ENCODE measurements at regions not wholly inside any gene's neighbourhood (a gene's known extent, or its start where the extent isn't known, plus 50 kb on each side); places are given as distances from the start of the nearest gene placed in this dataset.

- no peak for TF ChIP-seq POLR2A (IDR thresholded peaks at IDR 0.05)
- TF ChIP-seq CTCF (IDR thresholded peaks at IDR 0.05), result no peak
Measured at GRCh38 chr5:113825176-113825575, 311.7 kb downstream of the YTHDC2 start.

Measured in ovary (tissue), 3 donors.